ENCODE measurements at regions not wholly inside any gene's neighbourhood (a gene's known extent, or its start where the extent isn't known, plus 50 kb on each side); places are given as distances from the start of the nearest gene placed in this dataset.

- H3K27me3 ChIP-seq = no peaks in the 10 kb centered on the region
- H3K27ac ChIP-seq = no peak overlapping the region
- H3K36me3 ChIP-seq = no peaks in the 10 kb centered on the region
- TF ChIP-seq CTCF (IDR thresholded peaks at IDR 0.05) = no peak
- H3K4me3 ChIP-seq = no peak overlapping the region
- no peaks in the 10 kb centered on the region for H3K4me1 ChIP-seq
- H3K9me3 ChIP-seq = no peaks in the 10 kb centered on the region
- no peak for DNase-seq (ENCODE audit: low spot score)
These were observed 292.0 kb upstream of the ADAMTS5 start for GRCh38 chr21:27258742-27259448.

GRCh38 chr21:27257908-27258556 is 291.1 kb upstream of the ADAMTS5 start:
- Histone ChIP-seq H3K27me3 (no peaks in the 10 kb centered on the region), H3K27ac (no peak overlapping the region), H3K36me3 (no peaks in the 10 kb centered on the region), H3K4me1 (no peaks in the 10 kb centered on the region), H3K9me3 (no peaks in the 10 kb centered on the region), H3K4me3 (no peak overlapping the region)
- DNase-seq (ENCODE audit: low spot score) = no peak
- no peak for TF ChIP-seq CTCF (IDR thresholded peaks at IDR 0.05)

GRCh38 chr21:27257226-27257625 is 290.3 kb upstream of the ADAMTS5 start:
- DNase-seq (ENCODE audit: low spot score) = no peak
- no peak overlapping the region for H3K27ac ChIP-seq
- H3K27me3 ChIP-seq = no peaks in the 10 kb centered on the region
- no peaks in the 10 kb centered on the region for H3K36me3 ChIP-seq
- no peaks in the 10 kb centered on the region for H3K4me1 ChIP-seq
- no peak for TF ChIP-seq CTCF (IDR thresholded peaks at IDR 0.05)
- no peaks in the 10 kb centered on the region for H3K9me3 ChIP-seq
- no peak overlapping the region for H3K4me3 ChIP-seq

- H3K4me1 ChIP-seq = no peaks in the 10 kb centered on the region
- H3K36me3 ChIP-seq = no peaks in the 10 kb centered on the region
- TF ChIP-seq CTCF (IDR thresholded peaks at IDR 0.05) = no peak
- H3K9me3 ChIP-seq = no peaks in the 10 kb centered on the region
- no peak for DNase-seq (ENCODE audit: low spot score)
- H3K27ac ChIP-seq = no peak overlapping the region
- H3K27me3 ChIP-seq = no peaks in the 10 kb centered on the region
- no peak overlapping the region for H3K4me3 ChIP-seq
These were observed 284.9 kb upstream of the ADAMTS5 start for GRCh38 chr21:27251752-27252151.

GRCh38 chr21:27250366-27250765 is 283.5 kb upstream of the ADAMTS5 start:
- no peaks in the 10 kb centered on the region for H3K36me3 ChIP-seq
- H3K4me3 ChIP-seq = no peak overlapping the region
- H3K27ac ChIP-seq = no peak overlapping the region
- DNase-seq (ENCODE audit: low spot score) = no peak
- no peaks in the 10 kb centered on the region for H3K27me3 ChIP-seq
- H3K9me3 ChIP-seq = no peaks in the 10 kb centered on the region
- TF ChIP-seq CTCF (IDR thresholded peaks at IDR 0.05) = no peak
- H3K4me1 ChIP-seq = no peaks in the 10 kb centered on the region
